Lung (tissue), 11 donors: ENCODE measurements at regions not wholly inside any gene's neighbourhood (a gene's known extent, or its start where the extent isn't known, plus 50 kb on each side); places are given as distances from the start of the nearest gene placed in this dataset.

Experiments used
- ATAC-seq: fragments of 200-7000 bp; cut with Tn5 transposase; one replicate; pipeline ENCODE4 v1.9.1; 2020; ENCODE audit warnings: moderate number of reproducible peaks; ENCODE audit not compliant: insufficient read depth, low FRiP score
- DNase-seq, 3 donors: peaks; one replicate each; pipeline ENCODE4 v3.0.0-alpha.2; 2013 to 2017
- H3K27ac ChIP-seq, 2 donors: one replicate each; pipeline ENCODE4 v1.5.1; 2013; ENCODE audit warnings: mild to moderate bottlenecking in 2 of 2, moderate library complexity in 2 of 2, control low read depth in 1 of 2, inconsistent platforms in 1 of 2, low read depth in 1 of 2, low read length in 1 of 2
- H3K27me3 ChIP-seq, 3 donors: one replicate each; pipeline ENCODE4 v1.5.1; 2013; ENCODE audit warnings: low read length in 2 of 3; ENCODE audit not compliant: control insufficient read depth in 3 of 3, insufficient read depth in 3 of 3
- H3K36me3 ChIP-seq, 4 donors: one replicate each; pipeline ENCODE4 v1.5.1; 2013; ENCODE audit warnings: low read length in 4 of 4, mild to moderate bottlenecking in 1 of 4, moderate library complexity in 1 of 4; ENCODE audit not compliant: control insufficient read depth in 4 of 4, insufficient read depth in 4 of 4
- H3K4me1 ChIP-seq, 5 donors: one replicate each; pipeline ENCODE4 v1.5.1; 2013; ENCODE audit warnings: low read length in 5 of 5, mild to moderate bottlenecking in 2 of 5, moderate library complexity in 1 of 5; ENCODE audit not compliant: control insufficient read depth in 5 of 5, insufficient read depth in 5 of 5
- H3K4me3 ChIP-seq: one replicate; pipeline ENCODE4 v1.5.1; 2013; ENCODE audit warnings: mild to moderate bottlenecking, control low read depth, moderate library complexity
- H3K9ac ChIP-seq, 2 donors: one replicate each; pipeline ENCODE4 v1.5.1; 2013; ENCODE audit warnings: low read length in 2 of 2, control low read depth in 1 of 2; ENCODE audit not compliant: insufficient read depth in 1 of 2
- H3K9me3 ChIP-seq, 4 donors: one replicate each; pipeline ENCODE4 v1.5.1; 2013; ENCODE audit warnings: low read length in 3 of 4, mild to moderate bottlenecking in 1 of 4, moderate library complexity in 1 of 4; ENCODE audit not compliant: control insufficient read depth in 4 of 4, insufficient read depth in 3 of 4
- CTCF ChIP-seq: IDR thresholded peaks from 2 replicates; pipeline ENCODE4 v1.5.1; 2012; ENCODE audit warnings: mild to moderate bottlenecking; ENCODE audit errors: control extremely low read depth, extremely low read depth
- WGBS, 2 donors: extraction: QIAGEN DNeasy Blood & Tissue Kit; methylation state at CpG; one replicate each; pipeline ENCODE4 v1.1.7; 2013; 5-methylcytosine and 5-hydroxymethylcytosine counted together
- donor health status: control.
- donor health status: control.
- donor health status: Bipolar disorder and iron deficiency.
- donor health status: healthy.
- donor health status: DM: yes; HTN: yes; CAD: no.

GRCh38 chr1:162996261-162996660 is 72.9 kb upstream of the RGS4 start:
- Histone ChIP-seq H3K36me3 (no peaks in the 10 kb centered on the region), H3K9me3 (no peaks in the 10 kb centered on the region), H3K9ac (no peak overlapping the region), H3K27me3 (no peaks in the 10 kb centered on the region), H3K27ac (no peak overlapping the region), H3K4me3 (no peak overlapping the region), H3K4me1 (peaks cover 0 to 5% (median 0%) of the 10 kb centered on the region in 5 donors)
- ATAC-seq (no peak), DNase-seq (no peak)
- TF ChIP-seq CTCF: no peak
- 71 to 90% methylated on average over 1 of the region's 1 CpG for WGBS, 2 donors

GRCh38 chr1:162994921-162995320 is 74.2 kb upstream of the RGS4 start:
- no peak overlapping the region for H3K9ac ChIP-seq
- no peaks in the 10 kb centered on the region for H3K9me3 ChIP-seq
- DNase-seq: peak in 2 of 3 donors; percentile 10 to 35
- no peak for TF ChIP-seq CTCF
- H3K27ac ChIP-seq: no peak overlapping the region
- H3K4me1 ChIP-seq: peaks cover 0 to 5% (median 0%) of the 10 kb centered on the region in 5 donors
- H3K27me3 ChIP-seq: no peaks in the 10 kb centered on the region
- ATAC-seq: no peak
- no peak overlapping the region for H3K4me3 ChIP-seq
- no peaks in the 10 kb centered on the region for H3K36me3 ChIP-seq

GRCh38 chr1:162993846-162994245 is 75.3 kb upstream of the RGS4 start:
- H3K27ac ChIP-seq: no peak overlapping the region
- DNase-seq: peak in 2 of 3 donors; percentile 43 to 55
- TF ChIP-seq CTCF: no peak
- peaks cover 0 to 5% (median 0%) of the 10 kb centered on the region in 5 donors for H3K4me1 ChIP-seq
- no peaks in the 10 kb centered on the region for H3K27me3 ChIP-seq
- no peak for ATAC-seq
- no peaks in the 10 kb centered on the region for H3K36me3 ChIP-seq
- H3K9ac ChIP-seq: peak overlapping the region in 1 of 2 donors; percentile 54
- no peaks in the 10 kb centered on the region for H3K9me3 ChIP-seq
- 48% methylated on average over 3 of the region's 3 CpGs for WGBS, 2 donors
- H3K4me3 ChIP-seq: no peak overlapping the region

GRCh38 chr1:162992945-162993344 is 76.2 kb upstream of the RGS4 start:
- no peaks in the 10 kb centered on the region for H3K36me3 ChIP-seq
- no peak overlapping the region for H3K4me3 ChIP-seq
- peaks cover 0 to 5% (median 0%) of the 10 kb centered on the region in 5 donors for H3K4me1 ChIP-seq
- 75 to 85% methylated on average over 3 of the region's 3 CpGs for whole genome bisulfite sequencing, 2 donors
- H3K27me3 ChIP-seq: peaks cover 0 to 3% (median 0%) of the 10 kb centered on the region in 3 donors
- H3K9ac ChIP-seq: no peak overlapping the region
- no peaks in the 10 kb centered on the region for H3K9me3 ChIP-seq
- H3K27ac ChIP-seq: no peak overlapping the region
- ATAC-seq: no peak
- no peak for DNase-seq
- TF ChIP-seq CTCF: no peak
